ENCODE measurements at regions not wholly inside any gene's neighbourhood (a gene's known extent, or its start where the extent isn't known, plus 50 kb on each side); places are given as distances from the start of the nearest gene placed in this dataset.

- H3K36me3 Mint-ChIP-seq = no peaks in the 10 kb centered on the region
- DNase-seq (no peak), ATAC-seq (replicated peaks) (no peak)
- no peak overlapping the region for H3K4me3 Mint-ChIP-seq
- peaks cover 12 to 15% of the 10 kb centered on the region in 2 donors for H3K4me1 Mint-ChIP-seq
- H3K27me3 Mint-ChIP-seq = peaks cover 18 to 23% of the 10 kb centered on the region in 2 donors
- no peaks in the 10 kb centered on the region for H3K9me3 Mint-ChIP-seq
- no peak overlapping the region for H3K27ac Mint-ChIP-seq
Observed at GRCh38 chr11:11167806-11168205, 185.2 kb downstream of the CSNK2A3 start.

DNA sequence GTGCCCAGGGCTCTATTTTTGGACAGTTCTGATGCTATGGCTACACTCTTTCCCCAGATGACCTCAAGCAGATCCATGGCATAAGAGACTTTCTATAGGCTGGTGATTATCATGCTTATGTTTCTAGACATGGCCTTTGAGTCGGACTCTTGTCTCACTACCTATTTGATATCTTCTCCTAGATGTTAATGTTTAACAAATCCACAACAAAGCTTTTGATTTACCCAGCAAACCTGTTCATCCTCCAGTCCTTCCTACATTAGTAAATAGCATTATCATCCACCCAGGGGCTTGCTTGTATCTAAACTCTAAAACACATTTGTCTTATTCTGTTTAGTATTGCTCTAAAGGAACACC, 188.7 kb downstream of the CSNK2A3 start:
- H3K4me1 Mint-ChIP-seq = no peaks in the 10 kb centered on the region
- peaks cover 35 to 37% of the 10 kb centered on the region in 2 donors for H3K27me3 Mint-ChIP-seq
- ATAC-seq (replicated peaks) = no peak
- no peak overlapping the region for H3K4me3 Mint-ChIP-seq
- no peak for DNase-seq
- H3K9me3 Mint-ChIP-seq = peaks cover 4% of the 10 kb centered on the region in 2 donors
- H3K36me3 Mint-ChIP-seq = no peaks in the 10 kb centered on the region
- H3K27ac Mint-ChIP-seq = no peak overlapping the region

DNA sequence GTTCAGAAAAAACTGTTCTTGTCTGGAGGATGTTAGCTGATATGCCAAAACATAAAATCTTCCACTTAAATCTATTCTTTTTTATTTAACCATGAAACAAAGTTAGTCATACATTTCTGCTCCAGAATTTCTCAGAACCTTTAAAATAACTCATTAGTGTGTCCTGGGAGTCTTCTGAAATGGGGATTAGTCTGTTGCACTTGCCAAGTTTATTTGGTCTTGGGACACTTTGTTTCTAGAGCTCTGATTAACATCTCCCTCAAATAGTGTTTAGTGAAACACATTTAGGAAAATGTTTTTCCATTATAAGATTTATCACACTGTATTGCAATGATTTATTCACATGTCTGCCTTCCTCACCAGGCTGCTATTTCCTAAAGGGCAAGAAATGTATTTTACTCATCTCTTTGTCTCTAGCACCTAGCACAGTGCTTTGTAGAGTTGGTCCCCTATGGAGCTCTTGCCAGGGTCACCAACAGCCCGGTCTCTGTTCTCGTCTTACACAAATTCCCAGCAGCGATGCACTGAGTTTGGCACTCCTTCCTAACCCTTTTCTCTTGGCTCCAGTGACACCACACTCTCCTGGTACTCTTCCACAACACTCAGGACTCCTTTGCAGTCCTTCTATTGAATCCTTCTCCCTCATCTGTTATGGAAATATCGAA, 189.2 kb downstream of the CSNK2A3 start:
- no peak for DNase-seq
- ATAC-seq (replicated peaks) = no peak
- no peaks in the 10 kb centered on the region for H3K4me1 Mint-ChIP-seq

GRCh38 chr11:11163236-11163635, 189.8 kb downstream of the CSNK2A3 start:
- Mint-ChIP-seq H3K9me3 (peaks cover 4% of the 10 kb centered on the region in 2 donors), H3K27me3 (peaks cover 35 to 37% of the 10 kb centered on the region in 2 donors), H3K4me3 (no peak overlapping the region), H3K4me1 (no peaks in the 10 kb centered on the region), H3K36me3 (no peaks in the 10 kb centered on the region), H3K27ac (no peak overlapping the region)
- no peak for ATAC-seq (replicated peaks)
- no peak for DNase-seq

More for the DNA sequence above, 189.2 kb downstream of the CSNK2A3 start:
- no peak overlapping the region for H3K4me3 Mint-ChIP-seq
- H3K36me3 Mint-ChIP-seq = no peaks in the 10 kb centered on the region
- no peak overlapping the region for H3K27ac Mint-ChIP-seq
- peaks cover 4% of the 10 kb centered on the region in 2 donors for H3K9me3 Mint-ChIP-seq
- peaks cover 35 to 37% of the 10 kb centered on the region in 2 donors for H3K27me3 Mint-ChIP-seq

DNA sequence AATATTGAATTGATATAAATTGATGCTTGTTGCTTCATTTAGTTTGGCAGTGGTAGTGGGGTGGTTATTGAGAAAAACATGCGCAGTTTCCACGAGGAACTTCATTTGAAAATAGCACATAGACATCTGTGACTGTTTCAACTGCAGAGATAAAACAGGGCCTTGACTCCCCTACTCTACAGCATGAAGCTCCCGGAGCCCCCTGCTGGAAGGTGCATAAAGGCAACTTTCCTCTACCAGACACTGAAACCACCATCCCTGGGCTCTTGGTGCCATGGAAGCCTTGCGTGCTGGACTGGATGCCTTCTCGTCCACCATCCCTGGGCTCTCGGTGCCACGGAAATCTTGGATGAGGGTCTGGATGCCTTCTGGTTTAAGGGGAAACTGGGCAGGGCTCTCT, 195.9 kb downstream of the CSNK2A3 start:
- no peak overlapping the region for H3K4me3 Mint-ChIP-seq
- peak; percentile 39 to 45 for ATAC-seq (replicated peaks)

GRCh38 chr11:11155962-11156815, 196.9 kb downstream of the CSNK2A3 start:
- H3K36me3 Mint-ChIP-seq = no peaks in the 10 kb centered on the region
- peaks cover 6 to 9% of the 10 kb centered on the region in 2 donors for H3K4me1 Mint-ChIP-seq
- DNase-seq (peak; percentile 18), ATAC-seq (replicated peaks) (peak; percentile 72 to 81)
- peaks cover 4% of the 10 kb centered on the region in 2 donors for H3K9me3 Mint-ChIP-seq
- H3K4me3 Mint-ChIP-seq = no peak overlapping the region
- peak overlapping the region; percentile 7 for H3K27ac Mint-ChIP-seq
- H3K27me3 Mint-ChIP-seq = peaks cover 26 to 28% of the 10 kb centered on the region in 2 donors

More for the DNA sequence above, 195.9 kb downstream of the CSNK2A3 start:
- Mint-ChIP-seq H3K9me3 (peaks cover 4% of the 10 kb centered on the region in 2 donors), H3K4me1 (peaks cover 6 to 9% of the 10 kb centered on the region in 2 donors), H3K36me3 (no peaks in the 10 kb centered on the region), H3K27ac (no peak overlapping the region), H3K27me3 (peaks cover 25 to 27% of the 10 kb centered on the region in 2 donors)
- DNase-seq = no peak

DNA sequence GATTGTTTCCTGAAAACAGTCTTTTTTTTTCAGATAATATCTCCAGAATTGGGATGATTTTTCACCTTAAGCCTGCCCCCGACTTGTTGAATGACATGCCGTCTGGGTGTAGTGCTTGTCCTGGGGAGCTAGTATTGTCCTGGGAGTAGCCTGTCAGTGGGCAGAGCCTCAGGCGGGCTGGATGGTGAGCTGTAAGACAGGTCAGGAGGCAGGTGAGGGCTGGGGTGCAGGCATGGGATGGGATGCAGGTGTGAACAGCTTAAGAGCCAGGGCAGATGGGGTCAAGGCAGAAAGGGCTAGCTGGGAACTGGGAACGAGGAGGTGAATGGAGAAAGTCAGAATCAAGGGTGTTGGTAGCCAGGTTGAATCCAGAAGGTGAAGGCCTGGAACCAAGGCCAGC, 200.2 kb downstream of the CSNK2A3 start:
- Mint-ChIP-seq H3K27ac (no peak overlapping the region), H3K4me1 (peaks cover 9 to 13% of the 10 kb centered on the region in 2 donors), H3K36me3 (no peaks in the 10 kb centered on the region), H3K4me3 (no peak overlapping the region), H3K9me3 (no peaks in the 10 kb centered on the region), H3K27me3 (peaks cover 24 to 38% of the 10 kb centered on the region in 2 donors)
- DNase-seq = no peak
- ATAC-seq (replicated peaks) = no peak

DNA sequence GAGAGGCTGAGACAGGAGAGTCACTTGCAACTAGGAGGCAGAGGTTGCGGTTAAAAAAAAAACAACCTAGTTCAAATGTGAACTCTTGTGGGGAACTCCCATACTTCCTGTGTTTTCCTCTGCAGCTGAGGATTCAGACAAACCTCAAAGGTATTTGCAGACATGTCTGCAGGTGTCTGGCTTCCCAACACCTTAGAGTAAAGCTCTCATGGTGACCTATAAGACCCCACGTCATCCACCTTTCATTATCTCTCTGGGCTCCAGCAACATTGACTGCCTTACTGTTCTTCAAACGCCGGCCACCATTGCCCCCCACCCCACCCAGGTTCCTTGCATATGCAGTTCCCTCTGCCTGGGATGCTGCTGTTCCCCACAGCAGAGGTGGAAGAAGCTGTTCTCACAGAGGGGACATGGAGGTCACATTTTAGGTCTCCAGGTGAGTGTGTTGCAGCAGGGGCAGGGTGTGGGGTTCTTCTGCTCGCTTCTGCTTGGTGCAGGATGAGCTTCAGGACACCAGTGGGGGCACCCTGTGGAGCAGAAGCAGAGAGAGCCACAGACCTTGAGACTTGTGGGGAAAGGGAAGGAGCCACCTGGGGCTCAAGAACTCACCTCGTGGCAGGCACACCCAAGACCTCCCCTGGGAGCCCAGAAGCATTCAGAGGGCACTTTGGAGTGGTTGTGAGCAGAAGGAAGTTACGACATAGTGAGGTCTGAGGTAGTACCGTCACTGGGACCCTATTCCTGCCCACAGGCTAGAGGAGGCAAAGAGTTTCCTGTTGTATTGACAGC, 203.2 kb downstream of the CSNK2A3 start:
- H3K36me3 Mint-ChIP-seq = no peaks in the 10 kb centered on the region
- no peak overlapping the region for H3K27ac Mint-ChIP-seq
- no peak overlapping the region for H3K4me3 Mint-ChIP-seq
- H3K4me1 Mint-ChIP-seq = peaks cover 0 to 7% of the 10 kb centered on the region in 2 donors
- H3K27me3 Mint-ChIP-seq = peaks cover 29 to 39% of the 10 kb centered on the region in 2 donors
- DNase-seq (no peak), ATAC-seq (replicated peaks) (peak; percentile 16 to 23)
- H3K9me3 Mint-ChIP-seq = peaks cover 0 to 1% of the 10 kb centered on the region in 2 donors

GRCh38 chr11:11148596-11148995, 204.5 kb downstream of the CSNK2A3 start:
- Mint-ChIP-seq H3K27me3 (peaks cover 31 to 38% of the 10 kb centered on the region in 2 donors), H3K27ac (no peak overlapping the region), H3K4me3 (no peak overlapping the region), H3K4me1 (peaks cover 0 to 7% of the 10 kb centered on the region in 2 donors), H3K9me3 (peaks cover 0 to 1% of the 10 kb centered on the region in 2 donors), H3K36me3 (no peaks in the 10 kb centered on the region)
- no peak for DNase-seq
- ATAC-seq (replicated peaks) = no peak

DNA sequence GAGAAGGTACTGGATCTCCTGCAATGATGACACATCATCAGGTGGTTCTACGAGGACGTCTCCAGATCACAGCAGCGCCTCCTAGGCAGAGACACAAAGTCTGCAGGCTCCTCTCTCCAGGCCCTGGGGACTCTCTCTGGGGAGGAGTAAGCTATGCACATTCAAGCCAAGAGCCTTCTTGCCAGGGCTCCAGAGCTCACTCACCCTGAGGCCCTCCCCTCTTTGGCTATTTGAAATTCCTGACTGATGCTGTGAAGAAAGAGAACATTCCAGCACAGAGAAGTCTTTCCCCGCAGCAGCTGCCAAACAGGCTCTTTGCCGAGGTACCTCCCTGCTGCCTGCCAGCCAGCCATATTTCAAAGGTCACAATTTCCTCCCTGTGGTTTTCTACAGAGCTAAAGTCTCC, 204.9 kb downstream of the CSNK2A3 start:
- peaks cover 0 to 1% of the 10 kb centered on the region in 2 donors for H3K9me3 Mint-ChIP-seq
- H3K36me3 Mint-ChIP-seq = no peaks in the 10 kb centered on the region
- no peak for DNase-seq
- peaks cover 0 to 7% of the 10 kb centered on the region in 2 donors for H3K4me1 Mint-ChIP-seq
- H3K4me3 Mint-ChIP-seq = no peak overlapping the region
- no peak overlapping the region for H3K27ac Mint-ChIP-seq
- H3K27me3 Mint-ChIP-seq = peaks cover 32 to 38% of the 10 kb centered on the region in 2 donors
- peak; percentile 41 to 61 for ATAC-seq (replicated peaks)

- Mint-ChIP-seq H3K27ac (no peak overlapping the region), H3K9me3 (peaks cover 0 to 1% of the 10 kb centered on the region in 2 donors), H3K4me1 (peaks cover 0 to 7% of the 10 kb centered on the region in 2 donors), H3K27me3 (peaks cover 30 to 31% of the 10 kb centered on the region in 2 donors), H3K36me3 (no peaks in the 10 kb centered on the region), H3K4me3 (no peak overlapping the region)
- DNase-seq = no peak
- no peak for ATAC-seq (replicated peaks)
Observed at GRCh38 chr11:11146830-11147229, 206.2 kb downstream of the CSNK2A3 start.

DNA sequence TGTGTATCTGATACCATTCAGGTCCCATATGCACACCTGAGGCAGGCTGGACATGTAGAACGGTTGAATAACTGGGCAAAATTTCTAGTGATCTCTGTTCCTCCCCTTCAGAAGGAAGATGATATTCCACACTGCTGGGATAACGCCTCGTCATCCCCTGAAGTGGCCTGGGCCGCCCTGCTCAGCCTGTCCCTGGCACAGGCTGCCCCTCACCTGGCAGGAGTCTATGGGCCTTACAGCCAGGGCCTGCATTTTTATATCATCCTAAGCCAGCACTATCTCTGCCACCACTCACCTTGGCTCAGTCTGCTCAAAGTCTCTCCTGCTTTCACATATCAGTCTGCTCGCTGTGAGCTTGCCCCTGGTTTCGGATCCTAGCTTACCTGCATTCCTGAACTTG, 209.2 kb downstream of the CSNK2A3 start:
- Mint-ChIP-seq H3K27ac (no peak overlapping the region), H3K4me3 (no peak overlapping the region), H3K36me3 (no peaks in the 10 kb centered on the region), H3K4me1 (no peaks in the 10 kb centered on the region), H3K27me3 (peaks cover 9 to 21% of the 10 kb centered on the region in 2 donors), H3K9me3 (peaks cover 0 to 1% of the 10 kb centered on the region in 2 donors)
- ATAC-seq (replicated peaks) = no peak
- no peak for DNase-seq

- no peak overlapping the region for H3K27ac Mint-ChIP-seq
- H3K4me1 Mint-ChIP-seq = no peaks in the 10 kb centered on the region
- no peaks in the 10 kb centered on the region for H3K9me3 Mint-ChIP-seq
- H3K36me3 Mint-ChIP-seq = no peaks in the 10 kb centered on the region
- no peak for DNase-seq
- no peak for ATAC-seq (replicated peaks)
- no peak overlapping the region for H3K4me3 Mint-ChIP-seq
- peaks cover 3 to 15% of the 10 kb centered on the region in 2 donors for H3K27me3 Mint-ChIP-seq
Observed at GRCh38 chr11:11142430-11142829, 210.6 kb downstream of the CSNK2A3 start.

- Mint-ChIP-seq H3K4me3 (no peak overlapping the region), H3K36me3 (no peaks in the 10 kb centered on the region), H3K4me1 (no peaks in the 10 kb centered on the region), H3K27ac (no peak overlapping the region), H3K27me3 (peaks cover 3 to 14% of the 10 kb centered on the region in 2 donors), H3K9me3 (no peaks in the 10 kb centered on the region)
- DNase-seq = no peak
- no peak for ATAC-seq (replicated peaks)
Observed at GRCh38 chr11:11141065-11141464, 212.0 kb downstream of the CSNK2A3 start.

Data from stimulated activated naive B cell treated with anti-CD40 and anti-IgM and Interleukin-4, amounts not matched to agents 10 μg/mL and 1 μg/mL and 100 μg/mL, for 72 hours (primary cell).